ENCODE measurements at regions not wholly inside any gene's neighbourhood (a gene's known extent, or its start where the extent isn't known, plus 50 kb on each side); places are given as distances from the start of the nearest gene placed in this dataset.

GRCh38 chr5:58215364-58215763, 244.5 kb downstream of the PLK2 start:
- TF ChIP-seq CTCF (IDR thresholded peaks at IDR 0.05): no peak
- H3K4me1 Mint-ChIP-seq (ENCODE audit: low read depth): no peaks in the 10 kb centered on the region
- H3K27ac Mint-ChIP-seq: no peak overlapping the region
- DNase-seq (no peak), ATAC-seq (no peak)
- no peaks in the 10 kb centered on the region for H3K36me3 Mint-ChIP-seq (ENCODE audit: low read depth)
- CTCF ChIA-PET: no interaction called here
- intact Hi-C loops (cut with micrococcal nuclease): no loop called here
- no peaks in the 10 kb centered on the region for H3K9me3 Mint-ChIP-seq
- H3K4me3 Mint-ChIP-seq: no peak overlapping the region
- POLR2A ChIA-PET: no interaction called here
- peaks cover 4% of the 10 kb centered on the region for H3K27me3 Mint-ChIP-seq

GRCh38 chr5:58211441-58211840, 248.4 kb downstream of the PLK2 start:
- intact Hi-C loops (cut with micrococcal nuclease): no loop called here
- no peak for DNase-seq
- Mint-ChIP-seq H3K9me3 (no peaks in the 10 kb centered on the region), H3K4me1 (ENCODE audit: low read depth) (no peaks in the 10 kb centered on the region), H3K27me3 (peaks cover 3% of the 10 kb centered on the region), H3K36me3 (ENCODE audit: low read depth) (no peaks in the 10 kb centered on the region), H3K4me3 (no peak overlapping the region), H3K27ac (no peak overlapping the region)
- POLR2A ChIA-PET: no interaction called here
- TF ChIP-seq CTCF (IDR thresholded peaks at IDR 0.05): no peak
- ATAC-seq: no peak
- CTCF ChIA-PET: no interaction called here

- TF ChIP-seq CTCF (IDR thresholded peaks at IDR 0.05): no peak
- no peaks in the 10 kb centered on the region for H3K9me3 Mint-ChIP-seq
- ChIA-PET POLR2A (no interaction called here), CTCF (no interaction called here)
- no peaks in the 10 kb centered on the region for H3K4me1 Mint-ChIP-seq (ENCODE audit: low read depth)
- DNase-seq: no peak
- H3K4me3 Mint-ChIP-seq: no peak overlapping the region
- intact Hi-C loops (cut with micrococcal nuclease): no loop called here
- H3K27ac Mint-ChIP-seq: no peak overlapping the region
- peaks cover 3% of the 10 kb centered on the region for H3K27me3 Mint-ChIP-seq
- no peak for ATAC-seq
- H3K36me3 Mint-ChIP-seq (ENCODE audit: low read depth): no peaks in the 10 kb centered on the region
Measured at GRCh38 chr5:58208674-58209073, 251.2 kb downstream of the PLK2 start.

- H3K4me3 Mint-ChIP-seq: no peak overlapping the region
- ATAC-seq: no peak
- no peaks in the 10 kb centered on the region for H3K36me3 Mint-ChIP-seq (ENCODE audit: low read depth)
- peaks cover 3% of the 10 kb centered on the region for H3K27me3 Mint-ChIP-seq
- POLR2A ChIA-PET: no interaction called here
- H3K27ac Mint-ChIP-seq: no peak overlapping the region
- CTCF ChIA-PET: interaction anchor here (0.7 kb wide), 1 partner anchor 9 kb away, joined by 3 read pairs; no protein-coding TSS in a partner anchor
- no peak for DNase-seq
- no peaks in the 10 kb centered on the region for H3K4me1 Mint-ChIP-seq (ENCODE audit: low read depth)
- TF ChIP-seq CTCF (IDR thresholded peaks at IDR 0.05): no peak
- no peaks in the 10 kb centered on the region for H3K9me3 Mint-ChIP-seq
- intact Hi-C loops (cut with micrococcal nuclease): no loop called here
Measured at GRCh38 chr5:58207076-58207475, 252.8 kb downstream of the PLK2 start.

GRCh38 chr5:58204966-58205365, 254.9 kb downstream of the PLK2 start:
- H3K9me3 Mint-ChIP-seq: no peaks in the 10 kb centered on the region
- no peak overlapping the region for H3K27ac Mint-ChIP-seq
- DNase-seq (no peak), ATAC-seq (no peak)
- peaks cover 3% of the 10 kb centered on the region for H3K27me3 Mint-ChIP-seq
- no peaks in the 10 kb centered on the region for H3K4me1 Mint-ChIP-seq (ENCODE audit: low read depth)
- intact Hi-C loops (cut with micrococcal nuclease): no loop called here
- H3K4me3 Mint-ChIP-seq: no peak overlapping the region
- H3K36me3 Mint-ChIP-seq (ENCODE audit: low read depth): no peaks in the 10 kb centered on the region
- CTCF ChIA-PET: no interaction called here
- no peak for TF ChIP-seq CTCF (IDR thresholded peaks at IDR 0.05)
- POLR2A ChIA-PET: no interaction called here
